Neural progenitor cell (in vitro differentiated cells): ENCODE measurements at regions not wholly inside any gene's neighbourhood (a gene's known extent, or its start where the extent isn't known, plus 50 kb on each side); places are given as distances from the start of the nearest gene placed in this dataset.

ENCODE experiments used
- DNase-seq: peaks from one replicate; pipeline ENCODE4 v3.0.0-alpha.2; 2016; ENCODE audit warnings: low spot score
- H2AFZ ChIP-seq: fragments of 200-600 bp; sonication (generic); replicated peaks from 2 replicates; pipeline ENCODE4 v1.6.1; 2016; ENCODE audit warnings: antibody characterized with exemption
- H3F3A ChIP-seq: fragments of 200-600 bp; sonication (generic); 2 replicates; pipeline ENCODE4 v1.6.1; 2016; ENCODE audit warnings: antibody characterized with exemption, low read depth
- H3K27ac ChIP-seq: fragments of 200-600 bp; sonication (generic); 2 replicates; pipeline ENCODE4 v1.5.1; 2016; ENCODE audit warnings: mild to moderate bottlenecking
- H3K27me3 ChIP-seq: fragments of 200-600 bp; sonication (generic); 2 replicates; pipeline ENCODE4 v1.6.1; 2016; ENCODE audit warnings: mild to moderate bottlenecking, moderate library complexity
- H3K36me3 ChIP-seq: fragments of 200-600 bp; sonication (generic); 2 replicates; pipeline ENCODE4 v1.5.1; 2016
- H3K4me1 ChIP-seq: fragments of 200-600 bp; sonication (generic); 2 replicates; pipeline ENCODE4 v1.6.1; 2016; ENCODE audit warnings: mixed run types
- H3K4me2 ChIP-seq: fragments of 200-600 bp; sonication (generic); 2 replicates; pipeline ENCODE4 v1.6.1; 2016
- H3K4me3 ChIP-seq: fragments of 200-600 bp; sonication (generic); 2 replicates; pipeline ENCODE4 v1.5.1; 2016
- H3K79me2 ChIP-seq: fragments of 200-600 bp; sonication (generic); 2 replicates; pipeline ENCODE4 v1.6.1; 2016; ENCODE audit warnings: low read depth
- H3K9ac ChIP-seq: fragments of 200-600 bp; sonication (generic); 2 replicates; pipeline ENCODE4 v1.6.1; 2016
- H3K9me3 ChIP-seq: fragments of 200-600 bp; sonication (generic); 2 replicates; pipeline ENCODE4 v1.5.1; 2016; ENCODE audit warnings: low read depth
- H4K20me1 ChIP-seq: fragments of 200-600 bp; sonication (generic); 2 replicates; pipeline ENCODE4 v1.6.1; 2016; ENCODE audit warnings: low read depth
- H3K27ac Mint-ChIP-seq: 3 replicates; pipeline ENCODE4 v1.8.0; 2021; ENCODE audit warnings: mixed read lengths
- H3K27me3 Mint-ChIP-seq: 2 replicates; pipeline ENCODE4 v1.8.0; 2022; ENCODE audit warnings: low read depth, mild to moderate bottlenecking, inconsistent platforms, moderate library complexity, mixed read lengths; ENCODE audit not compliant: insufficient read depth
- H3K36me3 Mint-ChIP-seq: 3 replicates; pipeline ENCODE4 v1.8.0; 2021; ENCODE audit warnings: mixed read lengths
- H3K4me1 Mint-ChIP-seq: 3 replicates; pipeline ENCODE4 v1.8.0; 2021; ENCODE audit warnings: mixed read lengths
- H3K4me3 Mint-ChIP-seq: 3 replicates; pipeline ENCODE4 v1.8.0; 2021; ENCODE audit warnings: mild to moderate bottlenecking, moderate library complexity, mixed read lengths
- H3K9me3 Mint-ChIP-seq: 3 replicates; pipeline ENCODE4 v1.8.0; 2020; ENCODE audit warnings: mixed read lengths
- CTCF ChIP-seq: fragments of 200-600 bp; sonication (generic); IDR thresholded peaks from 2 replicates; pipeline ENCODE4 v1.5.1; 2017; ENCODE audit warnings: antibody characterized with exemption, mild to moderate bottlenecking
- EZH2 ChIP-seq: fragments of 200-600 bp; sonication (generic); IDR thresholded peaks from 2 replicates; pipeline ENCODE4 v1.6.1; 2017; ENCODE audit warnings: antibody characterized with exemption, mild to moderate bottlenecking, moderate library complexity
- EZH2phosphoT487 ChIP-seq: fragments of 200-600 bp; sonication (generic); IDR thresholded peaks from 2 replicates; pipeline ENCODE4 v1.6.1; 2017; ENCODE audit warnings: antibody characterized with exemption

DNA sequence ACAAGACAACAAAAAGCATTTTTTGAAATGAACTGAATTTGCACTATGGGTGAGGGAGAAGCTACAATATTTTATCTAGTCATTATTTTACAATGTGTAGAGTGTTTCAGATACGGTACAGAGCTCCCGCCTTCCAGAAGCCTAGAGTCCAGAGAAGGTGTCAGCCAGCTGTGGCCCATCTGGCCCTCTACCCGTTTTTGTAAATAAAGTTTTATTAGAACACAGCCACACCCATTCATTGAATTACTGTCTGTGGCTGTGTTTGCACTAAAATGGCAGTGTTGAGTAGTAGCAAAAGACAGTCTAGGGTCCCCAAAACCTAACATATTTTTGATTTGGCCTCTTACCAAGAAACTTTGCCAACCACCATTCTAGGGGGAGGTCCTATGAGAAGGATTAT lies 162.0 kb downstream of the JCAD start:
- H3K4me1 Mint-ChIP-seq, result peaks cover 24% of the 10 kb centered on the region
- Histone ChIP-seq H3F3A (no peaks in the 10 kb centered on the region), H4K20me1 (no peaks in the 10 kb centered on the region), H2AFZ (no peak overlapping the region), H3K27ac (no peak overlapping the region), H3K79me2 (no peaks in the 10 kb centered on the region), H3K4me2 (no peak overlapping the region), H3K36me3 (no peaks in the 10 kb centered on the region), H3K4me1 (peaks cover 4% of the 10 kb centered on the region), H3K9me3 (no peaks in the 10 kb centered on the region), H3K9ac (no peak overlapping the region), H3K4me3 (no peak overlapping the region), H3K27me3 (no peaks in the 10 kb centered on the region)
- H3K4me3 Mint-ChIP-seq, result no peak overlapping the region
- H3K36me3 Mint-ChIP-seq, result no peaks in the 10 kb centered on the region
- H3K27me3 Mint-ChIP-seq, result no peaks in the 10 kb centered on the region
- TF ChIP-seq CTCF, result no peak
- no peak for TF ChIP-seq EZH2
- no peak for TF ChIP-seq EZH2phosphoT487
- H3K9me3 Mint-ChIP-seq, result peaks cover 12% of the 10 kb centered on the region
- no peak for DNase-seq
- no peak overlapping the region for H3K27ac Mint-ChIP-seq

- Histone ChIP-seq H3K9me3 (no peaks in the 10 kb centered on the region), H3K4me2 (no peak overlapping the region), H3K4me1 (peaks cover 4% of the 10 kb centered on the region), H4K20me1 (no peaks in the 10 kb centered on the region), H3K79me2 (no peaks in the 10 kb centered on the region), H2AFZ (no peak overlapping the region), H3K36me3 (no peaks in the 10 kb centered on the region), H3K27me3 (no peaks in the 10 kb centered on the region), H3F3A (no peaks in the 10 kb centered on the region), H3K9ac (no peak overlapping the region), H3K4me3 (no peak overlapping the region), H3K27ac (no peak overlapping the region)
- DNase-seq, result no peak
- no peaks in the 10 kb centered on the region for H3K27me3 Mint-ChIP-seq
- no peak overlapping the region for H3K4me3 Mint-ChIP-seq
- no peaks in the 10 kb centered on the region for H3K36me3 Mint-ChIP-seq
- peaks cover 18% of the 10 kb centered on the region for H3K4me1 Mint-ChIP-seq
- peaks cover 12% of the 10 kb centered on the region for H3K9me3 Mint-ChIP-seq
- no peak for TF ChIP-seq EZH2
- no peak for TF ChIP-seq EZH2phosphoT487
- TF ChIP-seq CTCF, result no peak
- H3K27ac Mint-ChIP-seq, result no peak overlapping the region
Measured at GRCh38 chr10:29896053-29896452, 163.3 kb downstream of the JCAD start.

GRCh38 chr10:29895456-29895855 lies 163.9 kb downstream of the JCAD start:
- Histone ChIP-seq H3K9ac (no peak overlapping the region), H3K4me2 (no peak overlapping the region), H3K9me3 (no peaks in the 10 kb centered on the region), H3K27ac (no peak overlapping the region), H3K4me3 (no peak overlapping the region), H3F3A (no peaks in the 10 kb centered on the region), H3K36me3 (no peaks in the 10 kb centered on the region), H3K79me2 (no peaks in the 10 kb centered on the region), H3K27me3 (no peaks in the 10 kb centered on the region), H2AFZ (no peak overlapping the region), H3K4me1 (peaks cover 4% of the 10 kb centered on the region), H4K20me1 (no peaks in the 10 kb centered on the region)
- peaks cover 12% of the 10 kb centered on the region for H3K4me1 Mint-ChIP-seq
- no peak overlapping the region for H3K4me3 Mint-ChIP-seq
- H3K27me3 Mint-ChIP-seq, result no peaks in the 10 kb centered on the region
- peaks cover 12% of the 10 kb centered on the region for H3K9me3 Mint-ChIP-seq
- H3K27ac Mint-ChIP-seq, result no peak overlapping the region
- H3K36me3 Mint-ChIP-seq, result no peaks in the 10 kb centered on the region
- no peak for TF ChIP-seq CTCF
- peak; percentile 41 for DNase-seq

- TF ChIP-seq CTCF (no peak), EZH2phosphoT487 (no peak), EZH2 (no peak)
- no peak overlapping the region for H3K27ac ChIP-seq
- no peaks in the 10 kb centered on the region for H3K9me3 ChIP-seq
- H2AFZ ChIP-seq, result no peak overlapping the region
- H3K4me1 ChIP-seq, result no peaks in the 10 kb centered on the region
- H3K79me2 ChIP-seq, result no peaks in the 10 kb centered on the region
- H3K4me3 Mint-ChIP-seq, result no peak overlapping the region
- no peak for DNase-seq
- H3K36me3 ChIP-seq, result no peaks in the 10 kb centered on the region
- peaks cover 5% of the 10 kb centered on the region for H3K4me1 Mint-ChIP-seq
- H3K27me3 Mint-ChIP-seq, result peaks cover 8% of the 10 kb centered on the region
- H4K20me1 ChIP-seq, result no peaks in the 10 kb centered on the region
- H3K4me2 ChIP-seq, result no peak overlapping the region
- no peaks in the 10 kb centered on the region for H3K27me3 ChIP-seq
- no peak overlapping the region for H3K4me3 ChIP-seq
- H3K27ac Mint-ChIP-seq, result no peak overlapping the region
- no peaks in the 10 kb centered on the region for H3K9me3 Mint-ChIP-seq
- no peak overlapping the region for H3K9ac ChIP-seq
- H3K36me3 Mint-ChIP-seq, result no peaks in the 10 kb centered on the region
- no peaks in the 10 kb centered on the region for H3F3A ChIP-seq
Measured at GRCh38 chr10:29888321-29888720, 171.1 kb downstream of the JCAD start.
